HG02938 (cell line): ENCODE measurements at regions not wholly inside any gene's neighbourhood (a gene's known extent, or its start where the extent isn't known, plus 50 kb on each side); places are given as distances from the start of the nearest gene placed in this dataset.
A peak's percentile ranks its signal among the peaks of the same experiment; 100 is the strongest.
"Not testable (repeated sequence)": the region's sequence is repeated elsewhere in the genome, so short reads cannot be mapped to it uniquely, and the experiment has no call there.

ENCODE experiments used
- ATAC-seq: cut with Tn5 transposase; IDR thresholded peaks from one replicate; pipeline ENCODE4 v1.9.1; 2021; ENCODE audit warnings: mild to moderate bottlenecking, moderate library complexity; ENCODE audit not compliant: unreplicated experiment

DNA sequence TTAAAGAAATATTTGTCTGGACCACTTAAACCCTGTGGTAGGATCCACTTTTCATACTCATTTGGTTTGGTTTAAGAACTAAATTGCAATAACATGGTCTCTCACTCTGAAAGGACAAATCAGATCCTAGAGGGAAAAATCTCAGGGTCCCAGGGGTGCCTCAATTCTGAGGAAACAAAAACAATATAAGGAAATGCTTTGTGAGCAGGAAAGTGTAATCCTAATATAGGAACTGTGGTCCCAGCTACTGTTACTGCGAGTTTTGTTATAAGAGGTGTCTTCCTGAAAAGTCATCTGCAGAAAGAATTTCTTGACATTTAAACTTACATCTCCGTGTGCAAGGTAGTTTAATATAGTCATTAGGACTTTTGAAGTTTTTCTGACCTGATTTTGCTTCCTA, 420.1 kb upstream of the LCORL start:
- ATAC-seq: no peak

DNA sequence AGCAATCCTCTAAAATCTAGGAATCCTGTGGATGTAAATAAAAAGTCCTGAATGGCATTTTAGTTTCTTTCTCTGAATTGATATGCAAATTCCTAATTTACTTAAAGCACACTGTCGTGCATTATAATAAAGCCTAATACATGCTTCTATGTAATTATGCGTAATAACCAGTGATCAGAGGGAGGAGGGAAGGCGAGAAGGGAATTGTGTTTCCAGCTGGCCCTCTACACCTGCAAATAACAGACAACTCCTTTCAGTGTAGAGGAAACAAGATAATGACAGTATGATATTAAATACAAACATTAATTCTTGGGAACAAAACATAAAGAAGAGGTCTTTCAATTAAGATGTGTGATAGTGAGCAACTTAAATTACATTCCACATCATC, 419.6 kb upstream of the LCORL start:
- ATAC-seq: no peak

DNA sequence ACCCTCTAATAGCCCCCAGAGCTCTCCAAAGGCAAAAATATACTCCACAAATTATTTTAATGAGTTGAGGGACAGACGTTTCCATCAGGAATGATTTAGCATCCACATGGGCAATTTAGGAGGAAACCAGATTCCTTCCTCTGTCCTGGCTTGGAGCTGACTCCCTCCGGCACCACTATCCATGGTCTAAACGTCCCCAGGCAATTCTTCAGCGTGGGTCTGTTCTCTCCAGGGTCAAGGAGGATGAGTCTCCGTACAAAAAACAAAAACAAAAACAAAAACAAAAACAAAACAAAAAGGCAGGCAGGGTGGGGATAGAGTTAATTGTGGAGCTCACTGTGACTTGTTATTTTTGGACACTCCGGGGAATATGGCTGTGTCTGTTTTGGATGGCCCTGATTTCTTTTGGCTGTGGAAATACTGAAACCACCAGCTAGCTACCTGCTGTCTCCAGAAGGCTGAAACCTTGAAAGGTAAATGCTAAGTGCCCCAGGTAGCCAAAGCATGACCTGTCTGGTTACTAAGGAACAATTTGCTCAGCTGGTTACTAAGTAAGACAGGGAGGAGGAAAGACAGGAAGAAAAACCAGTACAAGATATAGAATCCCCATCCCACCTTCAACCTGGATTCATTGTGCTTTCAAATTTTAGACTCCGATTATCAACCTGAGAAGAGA, 419.1 kb upstream of the LCORL start:
- ATAC-seq: no peak

DNA sequence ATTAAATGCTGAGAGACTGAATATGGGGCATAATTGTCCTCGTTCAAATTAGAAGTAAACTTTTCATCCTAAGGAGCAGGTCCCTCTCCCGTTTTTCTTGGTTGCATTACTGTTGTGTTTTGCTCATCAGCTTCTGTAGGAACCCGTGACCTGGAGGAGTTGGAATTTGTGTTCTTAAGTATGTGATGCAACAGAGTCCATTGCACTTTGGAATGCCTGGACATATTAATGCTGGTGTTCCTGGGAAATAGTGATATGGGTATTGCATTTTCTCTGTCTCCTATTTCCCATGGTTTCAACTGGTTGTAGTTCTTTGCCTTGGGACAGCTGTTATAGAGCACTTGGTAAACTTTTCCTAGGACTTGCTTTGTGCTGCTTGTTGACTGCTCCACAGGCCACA, 417.8 kb upstream of the LCORL start:
- ATAC-seq: no peak

DNA sequence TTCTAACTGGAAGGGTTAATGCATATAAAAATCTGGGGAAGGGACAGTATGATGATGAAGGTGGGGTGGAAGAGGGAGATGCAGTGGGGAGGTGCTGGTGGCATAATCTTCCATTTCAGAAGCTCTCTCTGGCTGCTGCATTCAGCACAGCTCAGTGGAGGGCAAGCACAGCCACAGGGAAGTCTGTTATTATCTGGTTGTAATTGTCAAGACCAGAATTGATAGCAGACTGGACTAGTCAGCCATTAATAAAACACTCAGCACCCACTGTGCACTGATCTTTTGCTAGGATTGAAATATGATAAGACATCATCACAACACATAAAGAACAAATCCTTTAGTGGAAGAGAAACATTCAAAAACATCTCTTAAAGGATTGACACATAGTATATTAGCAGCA, 414.2 kb upstream of the LCORL start:
- ATAC-seq: no peak

DNA sequence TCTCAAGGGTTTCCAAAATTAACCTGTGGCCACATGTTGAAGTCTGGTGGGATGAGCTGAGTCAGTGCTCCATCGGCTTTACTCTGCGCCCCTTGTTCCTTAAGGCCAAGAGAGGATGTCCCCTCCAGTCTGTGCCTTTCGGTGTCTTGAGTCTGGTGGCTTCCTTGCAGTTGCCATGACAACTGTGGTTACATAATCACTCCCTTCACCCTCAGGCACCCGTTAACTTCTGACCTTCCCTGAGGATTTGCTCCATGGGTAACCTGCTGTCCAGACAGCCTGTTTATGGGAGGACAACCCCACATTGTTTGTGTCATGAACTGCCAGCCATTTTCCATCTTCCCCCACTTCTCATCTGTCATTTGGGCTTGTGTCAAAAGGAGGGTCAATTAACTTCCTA, 401.1 kb upstream of the LCORL start:
- ATAC-seq: no peak

DNA sequence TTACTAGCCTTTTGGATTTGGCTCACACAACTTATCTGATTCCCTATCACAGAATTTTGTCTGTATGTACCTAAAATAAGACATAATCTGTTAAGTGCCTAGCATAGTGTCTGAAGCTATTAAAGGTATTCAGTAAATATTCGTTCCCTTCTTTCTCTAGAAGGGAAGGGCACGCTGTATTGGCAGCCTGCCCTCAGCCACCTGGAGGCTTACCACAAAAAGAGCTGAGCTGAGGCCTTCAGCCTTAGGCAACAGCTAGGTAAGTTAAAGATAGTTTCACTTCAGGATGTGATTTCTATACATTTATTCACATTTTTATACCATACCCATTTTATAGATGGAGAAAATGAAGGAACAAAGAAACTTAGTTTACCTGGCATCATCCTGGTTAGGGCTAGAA, 400.0 kb upstream of the LCORL start:
- no peak for ATAC-seq

DNA sequence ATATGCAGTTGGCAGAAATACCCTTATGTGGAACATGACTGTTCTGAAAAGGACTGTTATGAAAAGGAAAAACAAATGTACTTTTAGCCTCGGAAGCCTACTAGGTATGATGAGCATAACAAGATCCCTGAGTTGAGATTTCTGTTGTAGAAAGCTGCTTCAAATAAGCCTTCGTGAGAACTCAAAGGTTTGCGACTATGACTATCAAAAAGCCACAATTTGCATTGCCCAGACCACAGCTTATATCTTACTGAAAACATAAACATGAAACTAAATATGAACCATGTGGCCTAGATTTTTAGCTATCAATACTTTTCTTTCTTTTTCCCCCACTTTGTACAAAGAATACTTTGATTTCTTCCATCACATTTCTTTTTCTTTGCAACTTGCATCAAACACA, 398.2 kb upstream of the LCORL start:
- peak; percentile 61 for ATAC-seq

DNA sequence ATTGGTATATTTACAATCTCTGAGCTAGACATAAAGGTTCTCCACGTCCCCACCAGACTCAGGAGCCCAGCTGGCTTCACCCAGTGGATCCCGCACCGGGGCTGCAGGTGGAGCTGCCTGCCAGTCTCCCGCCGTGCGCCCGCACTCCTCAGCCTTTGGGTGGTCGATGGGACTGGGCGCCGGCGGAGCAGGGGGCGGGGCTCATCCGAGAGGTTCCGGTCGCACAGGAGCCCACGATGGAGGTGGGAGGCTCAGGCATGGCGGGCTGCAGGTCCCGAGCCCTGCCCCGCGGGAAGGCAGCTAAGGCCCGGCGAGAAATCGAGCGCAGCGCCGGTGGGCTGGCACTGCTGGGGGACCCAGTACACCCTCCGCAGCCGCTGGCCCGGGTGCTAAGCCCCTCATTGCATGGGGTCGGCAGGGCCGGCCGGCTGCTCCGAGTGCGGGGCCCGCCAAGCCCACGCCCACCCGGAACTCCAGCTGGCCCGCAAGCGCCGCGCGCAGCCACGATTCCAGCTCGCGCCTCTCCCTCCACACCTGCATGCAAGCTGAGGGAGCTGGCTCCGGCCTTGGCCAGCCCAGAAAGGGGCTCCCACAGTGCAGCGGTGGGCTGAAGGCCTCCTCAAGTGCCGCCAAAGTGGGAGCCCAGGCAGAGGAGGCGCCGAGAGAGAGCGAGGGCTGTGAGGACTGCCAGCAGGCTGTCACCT, 396.8 kb upstream of the LCORL start:
- not testable (repeated sequence) for ATAC-seq

DNA sequence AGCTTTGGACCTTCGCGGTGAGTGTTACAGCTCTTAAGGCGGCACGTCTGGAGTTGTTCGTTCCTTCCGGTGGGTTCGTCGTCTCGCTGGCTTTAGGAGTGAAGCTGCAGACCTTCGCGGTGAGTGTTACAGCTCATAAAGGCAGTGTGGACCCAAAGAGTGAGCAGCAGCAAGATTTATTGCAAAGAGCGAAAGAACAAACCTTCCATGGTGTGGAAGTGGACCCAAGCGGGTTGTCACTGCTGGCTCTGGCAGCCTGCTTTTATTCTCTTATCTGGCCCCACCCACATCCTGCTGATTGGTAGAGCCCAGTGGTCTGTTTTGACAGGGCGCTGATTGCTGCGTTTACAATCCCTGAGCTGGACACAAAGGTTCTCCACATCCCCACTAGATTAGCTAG, 396.1 kb upstream of the LCORL start:
- ATAC-seq: not testable (repeated sequence)

DNA sequence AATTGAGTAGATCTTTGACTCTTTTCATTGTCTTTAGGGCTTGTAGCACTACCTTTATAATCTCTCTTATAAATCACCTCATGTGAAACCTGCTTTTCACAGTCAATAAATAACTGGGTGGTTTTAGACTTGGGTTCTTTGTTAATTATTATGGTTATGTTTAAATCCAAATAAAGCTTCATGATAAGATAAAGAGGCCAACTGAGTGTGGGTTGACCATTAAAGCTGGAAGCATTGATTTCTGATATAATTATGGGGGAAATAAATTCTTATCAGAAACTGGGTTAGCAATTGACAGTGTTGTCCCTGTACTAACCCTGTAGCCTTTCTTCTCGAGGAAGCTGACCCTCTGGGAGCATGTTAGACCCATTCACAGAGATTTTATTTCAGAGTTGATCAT, 384.7 kb upstream of the LCORL start:
- ATAC-seq: no peak

DNA sequence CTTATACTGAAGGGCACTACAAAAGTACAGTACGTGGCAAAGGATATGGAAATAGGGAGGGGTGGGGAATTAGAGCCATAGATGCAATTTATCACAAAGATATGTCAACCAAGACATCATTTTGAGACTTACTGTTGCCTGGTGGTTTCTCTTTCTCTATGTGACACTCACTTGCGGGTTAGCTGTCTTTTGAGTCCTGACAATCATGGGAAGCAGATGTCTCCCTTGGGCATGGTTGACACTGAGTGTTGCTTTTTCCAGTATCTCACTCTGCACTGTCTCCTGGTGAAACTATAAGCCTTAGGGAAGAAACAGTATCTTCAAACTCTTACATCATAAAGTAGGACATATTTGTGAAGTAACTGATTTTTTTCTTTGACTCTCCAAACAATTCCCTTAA, 383.5 kb upstream of the LCORL start:
- ATAC-seq: no peak

DNA sequence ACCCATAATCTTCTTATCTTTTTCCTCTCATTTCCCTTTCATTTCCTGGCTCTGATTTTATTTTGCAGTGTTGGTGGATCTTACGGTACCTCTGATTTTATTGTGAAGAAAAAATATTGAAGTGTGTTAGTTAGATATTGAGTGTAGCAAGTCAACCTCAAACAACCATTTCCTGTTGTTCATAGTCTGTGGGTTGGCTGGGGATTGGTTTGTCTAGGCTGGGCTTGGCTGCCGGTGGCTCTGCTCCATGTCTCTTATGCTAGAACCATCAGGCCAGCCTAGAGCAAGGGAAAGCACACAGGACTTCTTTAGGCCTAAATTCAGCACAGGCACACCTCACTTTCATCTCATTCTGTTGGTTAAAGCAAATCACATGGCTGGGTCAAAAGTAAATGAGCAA, 383.1 kb upstream of the LCORL start:
- ATAC-seq: peak; percentile 54

DNA sequence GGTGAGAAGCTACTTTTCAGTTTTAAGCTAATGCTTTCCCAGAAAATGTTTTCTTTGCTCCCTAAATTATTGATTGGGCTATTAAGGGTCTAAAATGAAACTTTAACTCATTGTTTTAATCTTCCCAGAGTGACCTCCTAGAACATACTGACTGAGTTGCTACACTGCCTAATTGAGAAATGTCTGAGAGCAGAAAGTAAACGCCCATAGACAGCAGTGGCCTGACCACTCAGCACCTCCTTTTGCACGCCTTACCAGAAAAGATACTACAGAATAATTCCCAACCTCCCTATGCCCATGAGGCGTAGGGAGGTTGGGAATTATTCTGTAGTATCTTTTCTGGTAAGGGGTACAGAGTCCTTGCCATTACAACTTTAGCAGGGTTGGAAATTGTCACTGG, 381.8 kb upstream of the LCORL start:
- no peak for ATAC-seq

DNA sequence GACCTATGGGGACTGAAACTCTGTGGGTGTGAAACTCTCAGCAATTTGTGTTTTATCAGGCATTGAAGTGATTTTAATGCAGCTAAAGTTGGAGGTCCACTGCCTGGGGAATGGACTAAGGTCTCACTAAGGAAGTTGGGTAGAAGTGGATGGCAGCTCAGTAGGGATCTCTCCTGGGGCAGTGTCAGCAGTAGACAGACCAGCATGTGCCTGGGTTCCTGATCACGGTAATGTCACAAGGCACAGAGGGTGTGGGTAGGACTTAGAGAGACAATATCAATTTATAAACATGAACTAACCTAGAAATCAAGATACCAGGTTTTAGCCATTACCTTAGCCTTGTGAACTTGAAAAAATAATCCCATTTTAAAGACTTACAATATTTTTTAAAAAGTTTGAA, 380.3 kb upstream of the LCORL start:
- no peak for ATAC-seq

DNA sequence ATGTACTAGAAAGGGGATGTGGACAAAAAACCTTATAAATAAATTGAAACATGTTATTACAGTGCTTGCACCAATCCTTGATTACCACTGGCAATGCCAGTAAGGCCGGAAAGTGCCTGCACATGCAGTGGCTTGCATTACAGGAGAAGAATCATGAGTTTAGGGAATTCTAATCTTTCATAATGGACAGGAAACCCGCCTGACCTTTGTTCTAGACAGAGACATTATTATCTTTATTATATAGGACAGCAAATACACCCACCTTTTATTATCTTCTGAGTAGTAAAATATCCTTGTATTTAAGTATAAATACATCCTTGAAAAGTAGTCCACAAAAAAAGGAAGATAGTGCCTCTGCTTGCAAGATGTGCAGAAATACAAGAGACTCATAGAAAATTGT, 379.9 kb upstream of the LCORL start:
- no peak for ATAC-seq

DNA sequence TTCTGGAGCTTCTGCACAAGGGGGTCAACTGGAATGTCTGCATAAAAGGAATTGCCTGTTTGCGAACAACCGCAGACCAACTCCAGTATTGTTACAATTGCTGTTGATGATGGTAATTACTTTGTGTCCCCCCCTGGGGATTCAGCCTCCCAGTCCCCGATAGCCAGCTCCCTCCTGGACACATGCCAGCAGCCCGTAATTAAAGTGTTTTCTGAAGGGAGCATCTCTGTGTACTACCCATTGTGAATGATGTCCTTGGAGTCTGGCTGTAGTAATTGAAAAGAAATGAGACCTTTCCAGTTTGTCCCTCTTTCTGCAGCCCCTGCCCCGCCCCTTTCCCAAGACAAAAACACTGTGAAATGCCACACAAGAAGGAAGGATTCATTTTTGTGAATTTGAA, 377.1 kb upstream of the LCORL start:
- no peak for ATAC-seq

DNA sequence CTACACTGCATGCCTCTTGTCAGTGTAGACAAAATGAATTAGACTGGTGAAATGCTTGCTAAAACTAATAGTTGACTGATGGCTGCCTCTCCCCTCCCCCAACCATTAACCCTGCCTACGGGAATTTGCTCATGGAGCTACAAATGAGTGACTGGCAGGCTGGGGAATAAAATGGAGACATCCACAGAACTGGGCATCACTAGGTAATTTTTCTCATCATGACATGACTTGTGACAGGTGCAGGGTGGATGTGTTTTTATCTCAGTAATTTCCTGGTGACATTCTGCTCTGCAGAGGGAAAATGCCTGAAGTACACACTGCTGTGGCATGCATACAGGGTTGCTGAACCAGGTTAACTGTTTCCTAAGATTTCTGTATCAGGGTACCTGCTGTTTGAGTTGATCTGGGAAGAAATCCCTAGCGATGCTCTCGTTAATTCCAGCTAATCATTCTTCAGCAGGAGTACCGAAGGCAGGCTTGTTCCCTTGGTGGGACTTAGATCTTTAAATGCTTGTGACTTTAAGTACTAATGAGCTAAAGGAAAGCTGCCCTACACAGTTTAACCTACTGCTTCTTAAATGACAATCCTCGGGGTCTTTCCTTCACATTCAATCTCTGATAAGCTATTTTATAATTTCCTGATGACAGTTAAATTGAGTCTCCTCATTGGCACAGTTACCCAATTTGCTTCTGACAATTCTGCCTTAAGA, 376.3 kb upstream of the LCORL start:
- ATAC-seq: no peak

DNA sequence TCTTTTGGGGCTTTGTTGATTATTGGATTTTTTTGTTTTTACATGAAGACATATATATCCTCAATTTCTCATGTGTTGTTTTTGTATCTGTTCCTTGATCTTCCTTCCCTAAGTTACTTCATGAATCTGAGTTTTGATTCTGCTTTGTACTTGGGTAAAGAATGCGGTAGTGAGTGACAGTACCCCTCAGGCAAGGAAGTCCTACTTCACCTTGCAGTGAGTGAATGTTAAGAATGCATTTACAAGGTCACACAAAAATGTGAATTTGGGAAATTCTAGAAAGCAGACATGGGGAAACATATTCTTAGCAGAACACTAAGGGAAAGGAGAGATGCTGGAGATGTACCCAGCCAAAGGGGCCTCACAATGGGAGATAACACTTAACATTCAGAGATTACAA, 373.1 kb upstream of the LCORL start:
- no peak for ATAC-seq

DNA sequence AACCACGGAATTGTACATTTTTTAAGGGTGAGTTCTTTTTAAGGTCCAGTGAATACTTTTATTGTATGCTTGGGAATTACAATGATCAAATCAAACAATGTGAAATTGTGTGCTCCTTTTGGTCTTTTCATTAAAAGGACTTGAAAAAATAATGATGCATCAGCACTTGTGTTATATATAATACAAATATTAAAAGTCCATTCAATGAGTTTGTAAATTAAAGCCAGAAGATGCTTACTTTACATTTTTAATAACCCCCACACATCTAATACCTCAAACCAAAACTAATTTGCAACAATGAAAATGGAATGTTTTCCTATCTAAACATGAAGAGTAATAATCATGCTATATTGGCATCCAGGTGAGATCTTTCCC, 369.8 kb upstream of the LCORL start:
- ATAC-seq: no peak

DNA sequence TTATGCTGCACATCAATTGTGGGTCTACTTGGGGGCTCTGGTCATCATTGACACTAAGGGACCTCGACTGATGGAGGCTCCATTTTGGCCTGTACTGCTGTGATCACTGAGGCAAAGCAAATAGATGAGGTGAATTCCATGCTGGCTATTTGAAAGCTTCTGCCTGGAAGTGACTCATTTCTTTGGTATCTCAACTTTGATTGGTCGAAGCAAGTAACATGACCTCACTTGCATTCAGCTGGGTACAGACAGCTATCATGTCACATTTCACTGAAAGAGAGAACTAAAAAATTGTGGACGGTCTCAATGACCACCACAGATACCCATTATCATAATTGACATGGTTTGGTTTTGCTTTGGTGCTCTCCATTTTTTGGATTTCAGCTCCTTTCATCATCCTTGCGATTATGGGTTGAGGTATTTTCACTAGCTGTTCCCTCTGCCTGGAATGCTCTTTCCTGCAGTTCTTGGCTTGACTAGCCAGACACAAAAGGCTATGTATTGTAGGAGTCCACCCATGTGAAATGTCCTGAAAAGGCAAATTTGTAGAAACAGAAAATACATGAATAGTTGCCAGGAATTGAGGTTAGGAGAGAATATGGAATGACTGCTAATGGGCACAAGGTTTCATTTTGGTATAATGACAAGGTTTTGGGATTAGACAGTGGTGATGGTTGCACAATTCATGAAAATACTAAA, 369.2 kb upstream of the LCORL start:
- ATAC-seq: no peak

DNA sequence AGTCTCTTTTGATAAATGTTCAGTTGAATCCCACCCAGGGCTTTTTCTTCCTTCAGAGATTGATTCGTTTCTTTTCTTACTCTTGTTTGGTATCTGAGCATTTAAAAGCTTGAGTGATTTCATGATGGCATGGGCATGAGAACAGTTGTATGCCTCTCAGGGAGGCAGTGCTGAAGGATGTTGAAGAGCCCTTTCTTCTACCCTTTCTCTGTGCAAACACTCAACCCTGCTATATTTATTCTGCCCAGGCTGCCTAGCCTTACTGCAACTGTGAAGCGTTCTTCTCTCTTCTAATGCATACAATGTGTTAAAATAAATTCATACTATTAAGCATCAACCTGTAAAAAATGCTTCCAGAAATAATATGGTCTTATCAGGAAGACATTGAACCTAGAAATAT, 367.6 kb upstream of the LCORL start:
- ATAC-seq: no peak
